Vagina (tissue), 2 donors: ENCODE measurements at regions not wholly inside any gene's neighbourhood (a gene's known extent, or its start where the extent isn't known, plus 50 kb on each side); places are given as distances from the start of the nearest gene placed in this dataset.

ENCODE experiments used
- POLR2A ChIP-seq, 2 donors: fragments of 450-650 bp; IDR thresholded peaks; one replicate each; pipeline ENCODE4 v1.6.1; 2017; ENCODE audit warnings: antibody characterized with exemption in 2 of 2, mild to moderate bottlenecking in 2 of 2, moderate library complexity in 2 of 2
- POLR2AphosphoS5 ChIP-seq, 2 donors: sonication (generic); formaldehyde crosslinking; IDR thresholded peaks; one replicate each; pipeline ENCODE4 v1.9.0; 2017; ENCODE audit warnings: antibody characterized with exemption in 2 of 2, mild to moderate bottlenecking in 2 of 2, low read depth in 1 of 2; ENCODE audit not compliant: insufficient read depth in 1 of 2
- TF ChIP-seq, protein P1 (sequence below), 3 experiments: fragments of 450-650 bp in 2 of 3; fragments of 200-600 bp in 1 of 3; sonication (generic) in 1 of 3; IDR thresholded peaks; one replicate each; pipeline ENCODE4 v1.5.1; 2017 to 2019; ENCODE audit warnings: antibody characterized with exemption in 3 of 3, mild to moderate bottlenecking in 2 of 3, moderate library complexity in 2 of 3

DNA sequence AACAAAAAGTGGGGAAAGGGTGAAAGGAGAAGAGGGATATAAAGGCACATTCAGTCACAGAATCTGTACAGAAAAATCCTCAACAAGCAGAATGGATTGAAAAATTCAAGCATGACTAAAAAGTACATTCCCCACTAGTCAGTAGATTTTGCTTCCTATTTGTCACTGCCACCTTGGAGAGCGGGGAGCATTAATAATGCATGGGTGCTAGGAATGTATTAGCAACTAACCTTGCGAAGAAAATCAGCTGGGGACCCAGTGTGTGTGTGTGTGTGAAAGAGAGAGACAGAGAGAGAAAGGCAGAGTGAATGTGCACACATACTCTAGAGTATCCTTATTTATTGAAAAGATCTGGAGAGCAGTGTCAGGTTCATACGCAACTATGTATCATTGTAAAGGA, 968.7 kb upstream of the ZEB2 start:
- TF ChIP-seq, protein P1, sequence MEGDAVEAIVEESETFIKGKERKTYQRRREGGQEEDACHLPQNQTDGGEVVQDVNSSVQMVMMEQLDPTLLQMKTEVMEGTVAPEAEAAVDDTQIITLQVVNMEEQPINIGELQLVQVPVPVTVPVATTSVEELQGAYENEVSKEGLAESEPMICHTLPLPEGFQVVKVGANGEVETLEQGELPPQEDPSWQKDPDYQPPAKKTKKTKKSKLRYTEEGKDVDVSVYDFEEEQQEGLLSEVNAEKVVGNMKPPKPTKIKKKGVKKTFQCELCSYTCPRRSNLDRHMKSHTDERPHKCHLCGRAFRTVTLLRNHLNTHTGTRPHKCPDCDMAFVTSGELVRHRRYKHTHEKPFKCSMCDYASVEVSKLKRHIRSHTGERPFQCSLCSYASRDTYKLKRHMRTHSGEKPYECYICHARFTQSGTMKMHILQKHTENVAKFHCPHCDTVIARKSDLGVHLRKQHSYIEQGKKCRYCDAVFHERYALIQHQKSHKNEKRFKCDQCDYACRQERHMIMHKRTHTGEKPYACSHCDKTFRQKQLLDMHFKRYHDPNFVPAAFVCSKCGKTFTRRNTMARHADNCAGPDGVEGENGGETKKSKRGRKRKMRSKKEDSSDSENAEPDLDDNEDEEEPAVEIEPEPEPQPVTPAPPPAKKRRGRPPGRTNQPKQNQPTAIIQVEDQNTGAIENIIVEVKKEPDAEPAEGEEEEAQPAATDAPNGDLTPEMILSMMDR (IDR thresholded peaks at IDR 0.05), result no peak
- TF ChIP-seq POLR2AphosphoS5 (IDR thresholded peaks at IDR 0.05; ENCODE audit: insufficient read depth in 1 of 2, low read depth in 1 of 2), result no peak
- no peak for TF ChIP-seq POLR2A (IDR thresholded peaks at IDR 0.05)
